ENCODE measurements at regions not wholly inside any gene's neighbourhood (a gene's known extent, or its start where the extent isn't known, plus 50 kb on each side); places are given as distances from the start of the nearest gene placed in this dataset.

GRCh38 chr12:98374007-98374406 is 141.4 kb upstream of the TMPO start:
- H3K18ac ChIP-seq (ENCODE audit: insufficient read length, low read depth, low read length): no peak overlapping the region
- no peak overlapping the region for H3K4me2 ChIP-seq (ENCODE audit: insufficient read depth, insufficient read length, low read length)
- no CpG with 5 or more reads among the region's 1 CpG for WGBS (ENCODE audit: extremely low coverage, insufficient read length, low lambda C conversion rate)
- no peak overlapping the region for H4K91ac ChIP-seq (ENCODE audit: insufficient read length, low read depth, low read length)
- H3K36me3 Mint-ChIP-seq (ENCODE audit: insufficient read depth in 1 of 3, low read depth in 3 of 3): no peaks in the 10 kb centered on the region
- no peak overlapping the region for H4K8ac ChIP-seq (replicated peaks; ENCODE audit: insufficient read length, low read depth, low read length)
- no peak overlapping the region for H2BK120ac ChIP-seq (ENCODE audit: low read depth, low read length, poor library complexity, severe bottlenecking)
- H3K27ac ChIP-seq (ENCODE audit: insufficient read length, low read depth, low read length): no peak overlapping the region
- no peak overlapping the region for H2BK20ac ChIP-seq (ENCODE audit: low read depth, low read length, poor library complexity, severe bottlenecking)
- H3K9me3 Mint-ChIP-seq: no peaks in the 10 kb centered on the region
- H2AK5ac ChIP-seq (ENCODE audit: insufficient read length, low read length): no peak overlapping the region
- H2AFZ ChIP-seq (ENCODE audit: low read length): no peak overlapping the region
- no peak overlapping the region for H2BK15ac ChIP-seq (ENCODE audit: low read depth, low read length)
- H3K4me1 ChIP-seq (ENCODE audit: insufficient read depth, low read length): peaks cover 3% of the 10 kb centered on the region; the same call in 1 of the 2 replicates
- H3K23ac ChIP-seq (ENCODE audit: insufficient read length, low read depth, low read length): no peak overlapping the region
- H3K23me2 ChIP-seq (ENCODE audit: insufficient read length, low read depth, low read length, poor library complexity, severe bottlenecking): no peaks in the 10 kb centered on the region
- H2BK12ac ChIP-seq (ENCODE audit: insufficient read length, low read depth, low read length): no peak overlapping the region
- H3K4me3 Mint-ChIP-seq: no peak overlapping the region
- H3K56ac ChIP-seq (ENCODE audit: insufficient read length, low read depth, low read length): no peak overlapping the region
- no peaks in the 10 kb centered on the region for H3K27me3 ChIP-seq (ENCODE audit: insufficient read depth, low read length)
- H3K27ac Mint-ChIP-seq: no peak overlapping the region
- no peaks in the 10 kb centered on the region for H3K79me2 ChIP-seq (ENCODE audit: insufficient read depth, low read length)
- no peaks in the 10 kb centered on the region; the same call in 1 of the 2 replicates for H3K27me3 Mint-ChIP-seq (ENCODE audit: low read depth)
- H4K5ac ChIP-seq (ENCODE audit: insufficient read length, low read depth, low read length): no peak overlapping the region
- peak; percentile 48 for TF ChIP-seq CTCF (conservative IDR thresholded peaks at IDR 0.05)
- DNase-seq: no peak
- H4K20me1 ChIP-seq (ENCODE audit: control insufficient read depth, insufficient read depth, insufficient read length): no peaks in the 10 kb centered on the region
- H3K9me3 ChIP-seq (ENCODE audit: control insufficient read depth, low read depth, low read length): no peaks in the 10 kb centered on the region
- H3K4me1 Mint-ChIP-seq: peaks cover 10 to 12% of the 10 kb centered on the region in 2 experiments
- H3K79me1 ChIP-seq (ENCODE audit: insufficient read depth, low read depth, low read length, poor library complexity, severe bottlenecking): no peaks in the 10 kb centered on the region
- H2BK5ac ChIP-seq (ENCODE audit: insufficient read length, low read length): no peak overlapping the region
- H3K14ac ChIP-seq (ENCODE audit: insufficient read depth, low read length): no peak overlapping the region
- H3K9ac ChIP-seq (ENCODE audit: extremely low read depth, insufficient read length, low read length): no peak overlapping the region
- H3T11ph ChIP-seq (ENCODE audit: low read length): no peak overlapping the region
- H3K4ac ChIP-seq (ENCODE audit: low read depth, low read length): no peak overlapping the region

Measured in H9 (cell line).